ENCODE measurements at regions not wholly inside any gene's neighbourhood (a gene's known extent, or its start where the extent isn't known, plus 50 kb on each side); places are given as distances from the start of the nearest gene placed in this dataset.
"Not testable (repeated sequence)": the region's sequence is repeated elsewhere in the genome, so short reads cannot be mapped to it uniquely, and the experiment has no call there.

GRCh38 chr7:6902097-6902518, 76.0 kb upstream of the CCZ1B start:
- TF ChIP-seq POLR2A, CTCF (IDR thresholded peaks at IDR 0.05): not testable (repeated sequence)

Data from right lobe of liver (tissue), 4 donors.